LNCAP (cell line): ENCODE measurements at regions not wholly inside any gene's neighbourhood (a gene's known extent, or its start where the extent isn't known, plus 50 kb on each side); places are given as distances from the start of the nearest gene placed in this dataset.
A peak's percentile ranks its signal among the peaks of the same experiment; 100 is the strongest.

ENCODE experiments used
- TF ChIP-seq, protein P1 (sequence below): fragments of 450-650 bp; IDR thresholded peaks from 2 replicates; pipeline ENCODE4 v1.5.1; 2017; ENCODE audit warnings: mild to moderate bottlenecking

DNA sequence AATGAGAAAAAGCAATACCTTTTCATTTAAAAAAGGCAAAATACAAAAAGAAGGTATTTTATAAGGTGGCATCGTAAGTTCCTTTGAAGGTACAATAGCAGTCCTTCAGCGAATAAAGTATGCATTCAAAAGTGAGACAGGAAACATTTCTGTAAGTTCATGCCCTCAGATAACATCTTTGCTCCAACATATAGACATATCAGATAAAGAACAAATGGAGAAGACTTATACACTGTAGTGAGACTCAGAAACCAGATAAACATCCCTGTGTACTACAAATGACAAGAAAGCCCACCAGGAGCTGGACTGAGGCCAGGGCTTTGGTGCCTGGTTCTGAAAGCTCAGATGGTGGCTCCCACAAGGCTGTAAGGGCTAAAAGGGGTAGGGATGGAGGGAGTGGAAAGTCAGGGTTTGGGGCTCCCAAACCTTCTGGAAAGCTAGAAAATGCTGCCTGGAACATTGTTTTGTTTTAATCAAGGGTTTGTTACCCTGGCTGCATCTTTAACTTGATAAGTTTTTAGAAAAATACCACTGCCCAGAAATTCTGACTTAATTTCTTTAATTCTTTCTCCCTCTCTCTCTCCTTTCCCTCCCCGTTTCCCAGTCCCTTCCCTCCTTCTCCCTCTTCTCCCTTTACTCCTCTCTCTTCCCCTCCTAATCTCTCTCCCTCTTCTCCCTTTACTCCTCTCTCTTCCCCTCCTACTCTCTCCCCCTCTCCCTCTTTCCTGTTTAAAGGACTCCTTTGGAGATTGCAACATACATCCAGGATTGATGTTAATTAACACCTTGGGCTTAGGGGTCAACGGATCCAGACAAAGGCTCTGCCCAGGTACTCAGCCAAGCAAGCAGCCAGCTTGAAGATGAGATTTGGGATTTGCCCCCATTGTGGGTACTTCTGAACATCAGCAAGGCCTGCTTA, 126.1 kb downstream of the AQP9 start:
- TF ChIP-seq, protein P1, sequence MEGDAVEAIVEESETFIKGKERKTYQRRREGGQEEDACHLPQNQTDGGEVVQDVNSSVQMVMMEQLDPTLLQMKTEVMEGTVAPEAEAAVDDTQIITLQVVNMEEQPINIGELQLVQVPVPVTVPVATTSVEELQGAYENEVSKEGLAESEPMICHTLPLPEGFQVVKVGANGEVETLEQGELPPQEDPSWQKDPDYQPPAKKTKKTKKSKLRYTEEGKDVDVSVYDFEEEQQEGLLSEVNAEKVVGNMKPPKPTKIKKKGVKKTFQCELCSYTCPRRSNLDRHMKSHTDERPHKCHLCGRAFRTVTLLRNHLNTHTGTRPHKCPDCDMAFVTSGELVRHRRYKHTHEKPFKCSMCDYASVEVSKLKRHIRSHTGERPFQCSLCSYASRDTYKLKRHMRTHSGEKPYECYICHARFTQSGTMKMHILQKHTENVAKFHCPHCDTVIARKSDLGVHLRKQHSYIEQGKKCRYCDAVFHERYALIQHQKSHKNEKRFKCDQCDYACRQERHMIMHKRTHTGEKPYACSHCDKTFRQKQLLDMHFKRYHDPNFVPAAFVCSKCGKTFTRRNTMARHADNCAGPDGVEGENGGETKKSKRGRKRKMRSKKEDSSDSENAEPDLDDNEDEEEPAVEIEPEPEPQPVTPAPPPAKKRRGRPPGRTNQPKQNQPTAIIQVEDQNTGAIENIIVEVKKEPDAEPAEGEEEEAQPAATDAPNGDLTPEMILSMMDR = no peak

DNA sequence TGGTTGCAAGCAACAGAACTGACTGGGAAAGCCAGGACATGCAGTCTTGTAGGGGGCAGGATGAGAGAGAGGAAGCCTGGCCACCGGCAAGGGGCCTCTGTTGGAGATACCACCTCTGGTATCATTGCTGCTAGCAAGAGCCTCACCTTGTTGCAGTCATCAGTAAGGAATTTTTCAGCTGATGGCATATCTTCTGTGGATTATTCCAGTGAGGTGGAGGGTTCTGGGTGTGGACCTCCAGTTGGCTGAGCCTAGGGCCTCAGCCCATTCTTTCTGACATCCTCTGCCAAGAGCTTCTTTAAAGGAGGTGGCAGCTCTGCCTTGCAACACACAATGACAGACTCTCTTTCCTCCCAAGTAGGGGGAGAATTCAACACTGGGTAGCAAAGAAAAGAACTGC, 128.9 kb downstream of the AQP9 start:
- TF ChIP-seq, protein P1 = no peak

DNA sequence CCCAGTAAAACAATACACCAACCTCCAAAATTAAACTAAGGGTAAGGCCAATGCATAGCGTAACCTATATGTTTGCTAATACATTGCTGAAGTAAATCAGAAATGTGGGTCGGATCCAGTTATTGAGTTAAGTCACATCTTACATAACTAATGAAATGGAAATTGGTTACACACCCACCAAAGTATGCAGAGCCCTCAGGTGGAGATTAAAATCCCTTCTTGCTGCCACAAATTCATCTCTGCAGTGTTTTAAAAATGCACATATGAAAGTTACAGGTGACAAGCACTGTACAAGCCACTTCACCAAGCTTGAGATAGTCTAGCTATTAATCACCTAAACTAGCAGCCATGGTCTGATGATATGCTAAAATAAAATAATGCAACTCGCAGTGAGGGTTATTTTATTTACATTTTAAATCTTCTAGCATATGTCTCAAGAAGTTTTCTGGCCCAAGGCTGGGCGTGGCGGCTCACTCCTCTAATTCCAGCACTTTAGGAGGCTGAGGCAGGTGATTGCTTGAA, 130.6 kb downstream of the AQP9 start:
- TF ChIP-seq, protein P1 = no peak

DNA sequence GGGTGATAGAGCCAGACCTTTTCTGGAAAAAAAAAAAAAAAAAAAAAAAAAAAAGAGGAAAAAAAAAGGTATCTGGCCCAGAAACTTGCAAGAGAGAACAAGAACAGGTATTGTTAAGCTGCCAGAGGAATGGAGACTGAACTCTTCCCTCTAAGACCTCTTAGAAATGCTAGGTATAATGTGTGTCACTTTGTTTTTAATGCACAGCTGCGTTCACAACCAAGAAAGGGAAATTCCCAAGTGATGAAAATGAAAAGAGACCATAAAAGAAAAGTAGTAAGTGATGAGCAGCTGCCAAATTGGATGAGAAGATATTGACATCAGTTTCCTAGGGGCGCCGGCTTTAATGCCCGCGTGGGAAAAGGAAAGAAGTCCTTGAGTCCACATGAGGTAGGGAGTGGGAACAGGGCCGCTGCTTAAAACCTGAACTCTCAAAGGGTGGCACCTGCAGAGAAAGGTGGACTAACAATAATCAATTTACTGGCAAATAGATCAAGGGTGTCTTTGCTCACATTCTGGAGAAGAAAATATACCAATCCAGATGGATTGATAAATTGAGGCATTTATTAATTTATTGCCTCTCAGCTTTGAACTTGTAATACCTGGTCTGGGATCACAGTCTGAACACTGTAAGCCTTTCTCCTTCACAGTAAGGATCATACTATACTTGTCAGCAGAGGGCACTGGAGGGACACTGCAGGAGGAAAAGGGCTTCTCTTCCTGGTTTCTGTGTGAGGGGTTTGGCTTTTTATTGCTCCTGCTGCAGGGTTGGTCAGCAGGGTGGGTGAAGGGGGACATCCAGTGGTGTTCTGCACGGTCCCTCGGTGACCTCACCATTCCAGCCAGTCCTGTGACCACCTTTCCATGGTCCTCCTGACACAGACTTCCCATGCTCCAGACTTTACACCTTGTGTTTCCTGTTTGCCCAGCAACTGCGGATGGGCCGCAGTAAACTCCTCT, 131.6 kb downstream of the AQP9 start:
- TF ChIP-seq, protein P1 = peak; percentile 75

DNA sequence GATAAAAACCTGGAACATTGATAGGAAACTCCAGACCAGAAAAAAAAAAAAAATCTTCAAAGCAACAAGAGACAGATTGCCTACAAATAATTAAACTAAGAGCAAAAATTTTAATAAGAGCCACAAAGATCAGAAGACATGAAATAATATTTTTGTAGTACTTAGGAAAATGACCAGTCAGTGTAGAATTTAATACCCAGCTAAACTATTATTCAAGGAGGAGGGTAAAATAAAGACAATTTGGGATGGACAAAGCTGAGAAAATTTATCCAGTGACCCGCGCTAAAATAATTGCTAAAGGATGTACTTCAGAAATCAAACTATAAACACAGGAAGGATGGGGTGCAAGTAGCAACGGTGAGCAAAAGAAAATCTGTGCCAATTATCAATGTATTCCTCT, 133.2 kb downstream of the AQP9 start:
- TF ChIP-seq, protein P1 = no peak

DNA sequence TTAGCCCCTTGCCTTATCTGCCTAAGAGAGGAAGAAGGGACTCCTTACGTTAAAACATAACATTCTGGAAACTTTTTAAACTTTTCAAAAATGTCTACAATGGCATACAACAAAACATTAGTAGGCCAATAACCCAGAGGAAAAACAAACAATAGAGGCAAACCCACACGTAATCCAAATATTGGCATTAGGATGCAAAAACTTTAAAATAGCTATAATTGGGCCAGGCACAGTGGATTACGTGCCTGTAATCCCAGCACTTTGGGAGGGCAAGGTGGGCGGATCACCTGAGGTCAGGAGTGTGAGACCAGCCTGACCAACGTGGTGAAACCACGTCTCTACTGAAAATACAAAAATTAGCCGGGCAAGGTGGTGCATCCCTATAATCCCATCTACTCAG, 134.9 kb downstream of the AQP9 start:
- TF ChIP-seq, protein P1 = no peak

DNA sequence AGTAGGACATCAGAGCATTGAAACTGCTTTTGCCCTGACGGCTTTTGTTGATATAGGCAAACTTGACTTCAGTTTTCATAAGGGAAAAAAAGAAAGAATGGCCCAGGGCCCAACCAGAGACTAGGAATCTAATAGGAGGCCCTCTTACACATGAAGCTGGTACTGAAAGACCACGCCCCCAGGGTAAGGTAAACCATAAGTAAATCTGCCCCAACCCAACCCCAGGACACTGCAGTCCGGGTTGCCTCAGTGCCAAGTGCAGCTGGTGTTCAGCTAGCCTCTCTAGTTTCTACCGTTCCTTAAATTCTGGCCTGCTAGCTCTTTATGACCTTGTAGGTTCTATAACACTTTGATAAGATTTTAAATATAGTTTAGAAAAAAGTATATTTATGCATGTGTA, 136.7 kb downstream of the AQP9 start:
- TF ChIP-seq, protein P1 = no peak
